D721Med (cell line): ENCODE measurements at regions not wholly inside any gene's neighbourhood (a gene's known extent, or its start where the extent isn't known, plus 50 kb on each side); places are given as distances from the start of the nearest gene placed in this dataset.
"Not testable (repeated sequence)": the region's sequence is repeated elsewhere in the genome, so short reads cannot be mapped to it uniquely, and the experiment has no call there.

ENCODE experiments used
- DNase-seq: peaks from one replicate; pipeline ENCODE4 v3.0.0; 2011; ENCODE audit warnings: low spot score; ENCODE audit not compliant: insufficient read length
- FAIRE-seq: peaks from 2 replicates; lab custom pipeline; 2011; peaks lifted over from hg19 to GRCh38; lab: Jason Lieb, UNC
- CTCF ChIP-seq: IDR thresholded peaks from 2 replicates; pipeline ENCODE4 v1.5.1; 2012; ENCODE audit warnings: mild to moderate bottlenecking, control low read depth; ENCODE audit not compliant: insufficient read depth; ENCODE audit errors: missing control alignments

- no peak for DNase-seq
Measured at GRCh38 chr1:244291236-244292201, 160.2 kb downstream of the ADSS2 start.

GRCh38 chr1:244294599-244295224, 157.0 kb downstream of the ADSS2 start:
- TF ChIP-seq CTCF, result no peak
- FAIRE-seq, result no peak
- DNase-seq, result no peak

More at GRCh38 chr1:244291236-244292201, 160.2 kb downstream of the ADSS2 start:
- TF ChIP-seq CTCF, result no peak
- FAIRE-seq, result no peak

GRCh38 chr1:244296003-244296402, 155.7 kb downstream of the ADSS2 start:
- no peak for TF ChIP-seq CTCF
- DNase-seq (no peak), FAIRE-seq (no peak)

- no peak for FAIRE-seq
- no peak for DNase-seq
- no peak for TF ChIP-seq CTCF
Measured at GRCh38 chr1:244296447-244296846, 155.3 kb downstream of the ADSS2 start.

GRCh38 chr1:244297087-244297486, 154.6 kb downstream of the ADSS2 start:
- FAIRE-seq (no peak), DNase-seq (no peak)
- no peak for TF ChIP-seq CTCF

GRCh38 chr1:244297616-244298015, 154.1 kb downstream of the ADSS2 start:
- DNase-seq (no peak), FAIRE-seq (no peak)
- no peak for TF ChIP-seq CTCF

GRCh38 chr1:244300029-244300375, 151.7 kb downstream of the ADSS2 start:
- not testable (repeated sequence) for FAIRE-seq, DNase-seq
